Testis (tissue), 2 donors: ENCODE measurements at regions not wholly inside any gene's neighbourhood (a gene's known extent, or its start where the extent isn't known, plus 50 kb on each side); places are given as distances from the start of the nearest gene placed in this dataset.

Experiments
- POLR2A ChIP-seq: fragments of 450-650 bp; IDR thresholded peaks from one replicate; pipeline ENCODE4 v1.6.1; 2017; ENCODE audit warnings: antibody characterized with exemption, mild to moderate bottlenecking, moderate library complexity
- TF ChIP-seq, protein P1 (sequence below), 3 experiments: fragments of 450-650 bp in 2 of 3; fragments of 200-600 bp in 1 of 3; sonication (generic) in 1 of 3; IDR thresholded peaks; one replicate each; pipeline ENCODE4 v1.5.1; 2016 to 2019; ENCODE audit warnings: antibody characterized with exemption in 3 of 3, mild to moderate bottlenecking in 2 of 3, moderate library complexity in 1 of 3

- TF ChIP-seq, protein P1, sequence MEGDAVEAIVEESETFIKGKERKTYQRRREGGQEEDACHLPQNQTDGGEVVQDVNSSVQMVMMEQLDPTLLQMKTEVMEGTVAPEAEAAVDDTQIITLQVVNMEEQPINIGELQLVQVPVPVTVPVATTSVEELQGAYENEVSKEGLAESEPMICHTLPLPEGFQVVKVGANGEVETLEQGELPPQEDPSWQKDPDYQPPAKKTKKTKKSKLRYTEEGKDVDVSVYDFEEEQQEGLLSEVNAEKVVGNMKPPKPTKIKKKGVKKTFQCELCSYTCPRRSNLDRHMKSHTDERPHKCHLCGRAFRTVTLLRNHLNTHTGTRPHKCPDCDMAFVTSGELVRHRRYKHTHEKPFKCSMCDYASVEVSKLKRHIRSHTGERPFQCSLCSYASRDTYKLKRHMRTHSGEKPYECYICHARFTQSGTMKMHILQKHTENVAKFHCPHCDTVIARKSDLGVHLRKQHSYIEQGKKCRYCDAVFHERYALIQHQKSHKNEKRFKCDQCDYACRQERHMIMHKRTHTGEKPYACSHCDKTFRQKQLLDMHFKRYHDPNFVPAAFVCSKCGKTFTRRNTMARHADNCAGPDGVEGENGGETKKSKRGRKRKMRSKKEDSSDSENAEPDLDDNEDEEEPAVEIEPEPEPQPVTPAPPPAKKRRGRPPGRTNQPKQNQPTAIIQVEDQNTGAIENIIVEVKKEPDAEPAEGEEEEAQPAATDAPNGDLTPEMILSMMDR (IDR thresholded peaks at IDR 0.05): no peak
- no peak for TF ChIP-seq POLR2A
Measured at GRCh38 chr2:43082111-43082894, 144.1 kb downstream of the ZFP36L2 start.
